Hypothalamus (tissue), 51 donors: ENCODE measurements at regions not wholly inside any gene's neighbourhood (a gene's known extent, or its start where the extent isn't known, plus 50 kb on each side); places are given as distances from the start of the nearest gene placed in this dataset.
"Not testable (repeated sequence)": the region's sequence is repeated elsewhere in the genome, so short reads cannot be mapped to it uniquely, and the experiment has no call there.

ENCODE experiments used
- DNase-seq, 51 donors: peaks; one replicate each; lab custom pipeline; 2025; lab: John Stamatoyannopoulos, UW

- not testable (repeated sequence) for DNase-seq
Observed at GRCh38 chr1:228796945-228797344, 61.7 kb downstream of the RHOU start.

GRCh38 chr1:228798035-228798434 lies 62.8 kb downstream of the RHOU start:
- no peak for DNase-seq

GRCh38 chr1:228798548-228798947 lies 63.3 kb downstream of the RHOU start:
- DNase-seq, result no peak

GRCh38 chr1:228799924-228800323 lies 64.6 kb downstream of the RHOU start:
- no peak for DNase-seq

GRCh38 chr1:228801068-228801467 lies 65.8 kb downstream of the RHOU start:
- no peak for DNase-seq

GRCh38 chr1:228802386-228803220 lies 67.3 kb downstream of the RHOU start:
- DNase-seq, result peak in 2 of 51 donors; percentile 29 to 32

- no peak for DNase-seq
Observed at GRCh38 chr1:228803421-228803820, 68.1 kb downstream of the RHOU start.

- DNase-seq, result no peak
Observed at GRCh38 chr1:228804173-228804572, 68.9 kb downstream of the RHOU start.

GRCh38 chr1:228804640-228805413 lies 69.5 kb downstream of the RHOU start:
- DNase-seq, result no peak

GRCh38 chr1:228807904-228808605 lies 72.8 kb downstream of the RHOU start:
- DNase-seq, result no peak

- no peak for DNase-seq
Observed at GRCh38 chr1:228809621-228810394, 74.5 kb downstream of the RHOU start.

GRCh38 chr1:228810395-228810758 lies 75.1 kb downstream of the RHOU start:
- DNase-seq, result no peak

- peak in 3 of 51 donors; percentile 11 to 28 (median 12) for DNase-seq
Observed at GRCh38 chr1:228810878-228811711, 75.8 kb downstream of the RHOU start.

GRCh38 chr1:228811712-228812305 lies 76.5 kb downstream of the RHOU start:
- DNase-seq, result no peak

- DNase-seq, result no peak
Observed at GRCh38 chr1:228812961-228813360, 77.7 kb downstream of the RHOU start.

GRCh38 chr1:228814176-228814575 lies 78.9 kb downstream of the RHOU start:
- no peak for DNase-seq

- DNase-seq, result no peak
Observed at GRCh38 chr1:228818296-228818695, 83.0 kb downstream of the RHOU start.

GRCh38 chr1:228818928-228819630 lies 83.8 kb downstream of the RHOU start:
- no peak for DNase-seq

GRCh38 chr1:228821252-228821651 lies 86.0 kb downstream of the RHOU start:
- DNase-seq, result no peak
